Endothelial cell of umbilical vein (primary cell): ENCODE measurements at regions not wholly inside any gene's neighbourhood (a gene's known extent, or its start where the extent isn't known, plus 50 kb on each side); places are given as distances from the start of the nearest gene placed in this dataset.

Source experiments
- EZH2 ChIP-seq: IDR thresholded peaks from 2 replicates; pipeline ENCODE4 v1.6.1; 2012; ENCODE audit warnings: borderline replicate concordance, low read depth, mild to moderate bottlenecking, moderate library complexity, low read length, inconsistent platforms; ENCODE audit not compliant: severe bottlenecking
- FOS ChIP-seq: IDR thresholded peaks from 2 replicates; pipeline ENCODE4 v1.6.1; 2011; ENCODE audit warnings: mild to moderate bottlenecking, low read length, moderate library complexity, borderline replicate concordance; ENCODE audit not compliant: insufficient read depth
- JUN ChIP-seq: IDR thresholded peaks from 2 replicates; pipeline ENCODE4 v1.6.1; 2011; ENCODE audit warnings: borderline replicate concordance, low read depth; ENCODE audit not compliant: insufficient read length, insufficient read depth
- MYC ChIP-seq: IDR thresholded peaks from one replicate; pipeline ENCODE4 v1.6.1; 2011; ENCODE audit warnings: mild to moderate bottlenecking, low read depth, low read length
- POLR2A ChIP-seq: IDR thresholded peaks from 2 replicates; pipeline ENCODE4 v1.6.1; 2012; ENCODE audit warnings: low read depth, mild to moderate bottlenecking, control low read depth, low read length
- POLR2AphosphoS5 ChIP-seq: IDR thresholded peaks from 2 replicates; pipeline ENCODE4 v1.6.1; 2012; ENCODE audit warnings: low read depth, mild to moderate bottlenecking, control low read depth, low read length, moderate library complexity; ENCODE audit not compliant: insufficient read depth
- TF ChIP-seq, protein P1 (sequence below): IDR thresholded peaks from 2 replicates; pipeline ENCODE4 v1.6.1; 2011; ENCODE audit not compliant: insufficient read depth, insufficient read length
- TF ChIP-seq, protein P2 (sequence below), 2 donors: IDR thresholded peaks; 1 replicate in 1 of 2; 2 replicates in 1 of 2; pipeline ENCODE4 v1.5.1; 2011; ENCODE audit warnings: low read length in 2 of 2, mild to moderate bottlenecking in 2 of 2, moderate library complexity in 2 of 2, control low read depth in 1 of 2, inconsistent platforms in 1 of 2, low read depth in 1 of 2; ENCODE audit not compliant: insufficient read depth in 1 of 2; ENCODE audit errors: extremely low read depth in 1 of 2

DNA sequence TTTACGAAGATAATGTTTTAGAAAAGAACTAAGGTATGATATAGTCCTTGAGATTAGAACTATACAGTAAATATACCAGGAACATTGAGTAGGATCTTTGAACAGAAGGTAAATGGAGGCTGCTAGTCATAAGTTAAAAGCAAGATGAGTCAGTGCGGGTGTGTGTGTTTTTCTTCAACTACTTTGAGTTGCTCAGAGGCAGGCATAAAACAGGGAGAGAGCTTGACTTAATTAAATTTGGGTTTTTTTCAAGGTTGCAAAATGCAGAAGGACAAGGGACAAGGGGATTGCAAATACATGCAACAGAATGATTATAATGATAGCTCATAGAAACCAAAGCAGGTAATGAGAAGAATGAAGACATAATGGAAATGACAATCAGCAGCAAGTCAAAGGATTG, 815.1 kb downstream of the NCAM2 start:
- TF ChIP-seq EZH2 (no peak), POLR2A (no peak), JUN (no peak), POLR2AphosphoS5 (no peak), MYC (no peak), FOS (no peak)
- TF ChIP-seq, protein P1, sequence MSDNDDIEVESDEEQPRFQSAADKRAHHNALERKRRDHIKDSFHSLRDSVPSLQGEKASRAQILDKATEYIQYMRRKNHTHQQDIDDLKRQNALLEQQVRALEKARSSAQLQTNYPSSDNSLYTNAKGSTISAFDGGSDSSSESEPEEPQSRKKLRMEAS, result no peak
- TF ChIP-seq, protein P2, sequence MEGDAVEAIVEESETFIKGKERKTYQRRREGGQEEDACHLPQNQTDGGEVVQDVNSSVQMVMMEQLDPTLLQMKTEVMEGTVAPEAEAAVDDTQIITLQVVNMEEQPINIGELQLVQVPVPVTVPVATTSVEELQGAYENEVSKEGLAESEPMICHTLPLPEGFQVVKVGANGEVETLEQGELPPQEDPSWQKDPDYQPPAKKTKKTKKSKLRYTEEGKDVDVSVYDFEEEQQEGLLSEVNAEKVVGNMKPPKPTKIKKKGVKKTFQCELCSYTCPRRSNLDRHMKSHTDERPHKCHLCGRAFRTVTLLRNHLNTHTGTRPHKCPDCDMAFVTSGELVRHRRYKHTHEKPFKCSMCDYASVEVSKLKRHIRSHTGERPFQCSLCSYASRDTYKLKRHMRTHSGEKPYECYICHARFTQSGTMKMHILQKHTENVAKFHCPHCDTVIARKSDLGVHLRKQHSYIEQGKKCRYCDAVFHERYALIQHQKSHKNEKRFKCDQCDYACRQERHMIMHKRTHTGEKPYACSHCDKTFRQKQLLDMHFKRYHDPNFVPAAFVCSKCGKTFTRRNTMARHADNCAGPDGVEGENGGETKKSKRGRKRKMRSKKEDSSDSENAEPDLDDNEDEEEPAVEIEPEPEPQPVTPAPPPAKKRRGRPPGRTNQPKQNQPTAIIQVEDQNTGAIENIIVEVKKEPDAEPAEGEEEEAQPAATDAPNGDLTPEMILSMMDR (IDR thresholded peaks at IDR 0.05; ENCODE audit: extremely low read depth in 1 of 2, insufficient read depth in 1 of 2, low read depth in 1 of 2, low read length in 2 of 2), result no peak
